WTC11 (cell line): ENCODE measurements at regions not wholly inside any gene's neighbourhood (a gene's known extent, or its start where the extent isn't known, plus 50 kb on each side); places are given as distances from the start of the nearest gene placed in this dataset.

ENCODE experiments used
- ATAC-seq: fragments of 200-7000 bp; cut with Tn5 transposase; 2 replicates; pipeline ENCODE4 v1.10.0; 2021; ENCODE audit warnings: mild to moderate bottlenecking, moderate library complexity
- CTCF ChIA-PET: fragments of 300-600 bp; sonication (Branson Sonifier 250); formaldehyde crosslinking; loops from one replicate; lab custom pipeline; 2021; ENCODE audit warnings: antibody characterized with exemption; lab: Charles Lee
- POLR2A ChIA-PET: fragments of 350-600 bp; sonication (Branson Sonifier 250); formaldehyde crosslinking; loops from one replicate; lab custom pipeline; 2021; ENCODE audit warnings: antibody characterized with exemption; lab: Charles Lee
- DNase-seq: peaks from one replicate; pipeline ENCODE4 v3.0.0; 2021; ENCODE audit warnings: low spot score
- H3K27ac Mint-ChIP-seq: 2 replicates; pipeline ENCODE4 v1.8.0; 2021; ENCODE audit warnings: mixed read lengths
- H3K27me3 Mint-ChIP-seq: 2 replicates; pipeline ENCODE4 v1.8.0; 2021; ENCODE audit warnings: low read depth, mild to moderate bottlenecking, moderate library complexity, mixed read lengths
- H3K36me3 Mint-ChIP-seq: 2 replicates; pipeline ENCODE4 v1.8.0; 2021; ENCODE audit warnings: mixed read lengths
- H3K4me1 Mint-ChIP-seq: 2 replicates; pipeline ENCODE4 v1.8.0; 2022; ENCODE audit warnings: mixed read lengths
- H3K4me3 Mint-ChIP-seq: 2 replicates; pipeline ENCODE4 v1.8.0; 2021; ENCODE audit warnings: mild to moderate bottlenecking, moderate library complexity, mixed read lengths
- H3K9me3 Mint-ChIP-seq: 2 replicates; pipeline ENCODE4 v1.8.0; 2021; ENCODE audit warnings: mixed read lengths
- AFF4 ChIP-seq: sonication (generic); formaldehyde crosslinking; IDR thresholded peaks from 2 replicates; pipeline ENCODE4 v1.8.1; 2023; ENCODE audit warnings: mild to moderate bottlenecking, missing genetic modification reagents, borderline replicate concordance
- CBFB ChIP-seq: sonication (generic); formaldehyde crosslinking; IDR thresholded peaks from 2 replicates; pipeline ENCODE4 v1.8.1; 2022; ENCODE audit warnings: mild to moderate bottlenecking, low read depth, missing genetic modification reagents
- ESRRA ChIP-seq: sonication (generic); formaldehyde crosslinking; IDR thresholded peaks from 2 replicates; pipeline ENCODE4 v1.8.1; 2022; ENCODE audit warnings: mild to moderate bottlenecking, missing genetic modification reagents, borderline replicate concordance
- FOXP1 ChIP-seq: sonication (generic); formaldehyde crosslinking; IDR thresholded peaks from 2 replicates; pipeline ENCODE4 v1.8.0; 2022; ENCODE audit warnings: missing genetic modification reagents, mild to moderate bottlenecking, moderate library complexity, borderline replicate concordance
- GTF2I ChIP-seq: fragments of 250-450 bp; sonication (Bioruptor Pico); conservative IDR thresholded peaks from 2 replicates; pipeline ENCODE4 v1.4.0; 2021; ENCODE audit warnings: mild to moderate bottlenecking
- JAZF1 ChIP-seq: fragments of 250-450 bp; sonication (Bioruptor Pico); IDR thresholded peaks from 2 replicates; pipeline ENCODE4 v1.9.0; 2021; ENCODE audit warnings: moderate library complexity, mild to moderate bottlenecking, inconsistent platforms
- MYBL2 ChIP-seq: sonication (generic); formaldehyde crosslinking; IDR thresholded peaks from 2 replicates; pipeline ENCODE4 v1.8.1; 2023; ENCODE audit warnings: mild to moderate bottlenecking, moderate library complexity, missing genetic modification reagents
- NFATC4 ChIP-seq: fragments of 250-450 bp; sonication (Bioruptor Pico); IDR thresholded peaks from 2 replicates; pipeline ENCODE4 v1.9.0; 2021; ENCODE audit warnings: mild to moderate bottlenecking
- ZBTB21 ChIP-seq: sonication (generic); formaldehyde crosslinking; IDR thresholded peaks from 2 replicates; pipeline ENCODE4 v1.8.1; 2023; ENCODE audit warnings: mild to moderate bottlenecking, missing genetic modification reagents, borderline replicate concordance
- ZNF138 ChIP-seq: sonication (generic); formaldehyde crosslinking; conservative IDR thresholded peaks from 2 replicates; pipeline ENCODE4 v1.8.1; 2022; ENCODE audit warnings: mild to moderate bottlenecking, moderate library complexity, missing genetic modification reagents
- ZNF219 ChIP-seq: sonication (generic); formaldehyde crosslinking; IDR thresholded peaks from 2 replicates; pipeline ENCODE4 v1.8.0; 2023; ENCODE audit warnings: missing genetic modification reagents, mild to moderate bottlenecking, borderline replicate concordance
- ZNF232 ChIP-seq: sonication (generic); formaldehyde crosslinking; IDR thresholded peaks from 2 replicates; pipeline ENCODE4 v1.8.0; 2022; ENCODE audit warnings: mild to moderate bottlenecking, missing genetic modification reagents
- ZNF416 ChIP-seq: fragments of 250-450 bp; sonication (Bioruptor Pico); IDR thresholded peaks from 2 replicates; pipeline ENCODE4 v1.9.0; 2021; ENCODE audit warnings: mild to moderate bottlenecking, inconsistent platforms
- TF ChIP-seq, protein P1 (sequence below): fragments of 250-450 bp; sonication (Bioruptor Pico); IDR thresholded peaks from 2 replicates; pipeline ENCODE4 v1.9.0; 2021; ENCODE audit warnings: mild to moderate bottlenecking
- TF ChIP-seq, protein P2 (sequence below): sonication (generic); formaldehyde crosslinking; IDR thresholded peaks from 2 replicates; pipeline ENCODE4 v1.8.0; 2022; ENCODE audit warnings: mild to moderate bottlenecking, missing genetic modification reagents
- TF ChIP-seq, protein P3 (sequence below): fragments of 250-450 bp; sonication (Bioruptor Pico); IDR thresholded peaks from 2 replicates; pipeline ENCODE4 v1.9.0; 2021; ENCODE audit warnings: moderate library complexity, mild to moderate bottlenecking, inconsistent platforms, borderline replicate concordance
- TF ChIP-seq, protein P4 (sequence below): sonication (generic); formaldehyde crosslinking; IDR thresholded peaks from 2 replicates; pipeline ENCODE4 v1.8.1; 2023; ENCODE audit warnings: mild to moderate bottlenecking, missing genetic modification reagents
- TF ChIP-seq, protein P5 (sequence below): sonication (generic); formaldehyde crosslinking; IDR thresholded peaks from 2 replicates; pipeline ENCODE4 v1.8.0; 2023; ENCODE audit warnings: mild to moderate bottlenecking, missing genetic modification reagents

GRCh38 chr4:33062155-33062806 is 2342.1 kb downstream of the PCDH7 start:
- H3K27ac Mint-ChIP-seq = no peak overlapping the region
- ATAC-seq (no peak), DNase-seq (no peak)
- TF ChIP-seq, protein P1, sequence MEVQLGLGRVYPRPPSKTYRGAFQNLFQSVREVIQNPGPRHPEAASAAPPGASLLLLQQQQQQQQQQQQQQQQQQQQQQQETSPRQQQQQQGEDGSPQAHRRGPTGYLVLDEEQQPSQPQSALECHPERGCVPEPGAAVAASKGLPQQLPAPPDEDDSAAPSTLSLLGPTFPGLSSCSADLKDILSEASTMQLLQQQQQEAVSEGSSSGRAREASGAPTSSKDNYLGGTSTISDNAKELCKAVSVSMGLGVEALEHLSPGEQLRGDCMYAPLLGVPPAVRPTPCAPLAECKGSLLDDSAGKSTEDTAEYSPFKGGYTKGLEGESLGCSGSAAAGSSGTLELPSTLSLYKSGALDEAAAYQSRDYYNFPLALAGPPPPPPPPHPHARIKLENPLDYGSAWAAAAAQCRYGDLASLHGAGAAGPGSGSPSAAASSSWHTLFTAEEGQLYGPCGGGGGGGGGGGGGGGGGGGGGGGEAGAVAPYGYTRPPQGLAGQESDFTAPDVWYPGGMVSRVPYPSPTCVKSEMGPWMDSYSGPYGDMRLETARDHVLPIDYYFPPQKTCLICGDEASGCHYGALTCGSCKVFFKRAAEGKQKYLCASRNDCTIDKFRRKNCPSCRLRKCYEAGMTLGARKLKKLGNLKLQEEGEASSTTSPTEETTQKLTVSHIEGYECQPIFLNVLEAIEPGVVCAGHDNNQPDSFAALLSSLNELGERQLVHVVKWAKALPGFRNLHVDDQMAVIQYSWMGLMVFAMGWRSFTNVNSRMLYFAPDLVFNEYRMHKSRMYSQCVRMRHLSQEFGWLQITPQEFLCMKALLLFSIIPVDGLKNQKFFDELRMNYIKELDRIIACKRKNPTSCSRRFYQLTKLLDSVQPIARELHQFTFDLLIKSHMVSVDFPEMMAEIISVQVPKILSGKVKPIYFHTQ = no peak
- no peak for TF ChIP-seq CBFB
- TF ChIP-seq, protein P2, sequence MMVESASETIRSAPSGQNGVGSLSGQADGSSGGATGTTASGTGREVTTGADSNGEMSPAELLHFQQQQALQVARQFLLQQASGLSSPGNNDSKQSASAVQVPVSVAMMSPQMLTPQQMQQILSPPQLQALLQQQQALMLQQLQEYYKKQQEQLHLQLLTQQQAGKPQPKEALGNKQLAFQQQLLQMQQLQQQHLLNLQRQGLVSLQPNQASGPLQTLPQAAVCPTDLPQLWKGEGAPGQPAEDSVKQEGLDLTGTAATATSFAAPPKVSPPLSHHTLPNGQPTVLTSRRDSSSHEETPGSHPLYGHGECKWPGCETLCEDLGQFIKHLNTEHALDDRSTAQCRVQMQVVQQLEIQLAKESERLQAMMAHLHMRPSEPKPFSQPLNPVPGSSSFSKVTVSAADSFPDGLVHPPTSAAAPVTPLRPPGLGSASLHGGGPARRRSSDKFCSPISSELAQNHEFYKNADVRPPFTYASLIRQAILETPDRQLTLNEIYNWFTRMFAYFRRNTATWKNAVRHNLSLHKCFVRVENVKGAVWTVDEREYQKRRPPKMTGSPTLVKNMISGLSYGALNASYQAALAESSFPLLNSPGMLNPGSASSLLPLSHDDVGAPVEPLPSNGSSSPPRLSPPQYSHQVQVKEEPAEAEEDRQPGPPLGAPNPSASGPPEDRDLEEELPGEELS (CRISPR knock-in tag) = no peak
- H3K4me1 Mint-ChIP-seq = peaks cover 14% of the 10 kb centered on the region
- no peak overlapping the region for H3K4me3 Mint-ChIP-seq
- H3K36me3 Mint-ChIP-seq = no peaks in the 10 kb centered on the region
- CTCF ChIA-PET = no interaction called here
- no peaks in the 10 kb centered on the region for H3K9me3 Mint-ChIP-seq
- POLR2A ChIA-PET = no interaction called here
- H3K27me3 Mint-ChIP-seq = no peaks in the 10 kb centered on the region

DNA sequence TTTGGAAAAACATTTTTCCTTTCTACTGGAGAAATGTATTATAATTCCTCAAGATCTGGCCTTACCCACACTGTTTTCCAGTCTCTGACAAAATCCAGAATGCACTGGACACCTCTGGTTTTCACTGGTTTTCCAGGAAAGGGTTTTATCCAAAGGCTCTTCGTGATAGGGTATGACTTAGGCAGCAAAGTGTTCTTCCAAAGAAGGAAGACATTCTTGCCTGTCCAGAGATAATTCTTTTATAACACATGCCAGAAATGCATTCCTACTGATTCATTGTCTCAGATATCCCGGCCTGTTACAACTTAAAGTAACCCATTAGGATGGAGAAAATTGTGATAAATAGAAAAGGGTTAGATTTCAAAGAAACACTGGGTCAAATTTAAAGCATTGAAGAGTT is 2343.1 kb downstream of the PCDH7 start:
- no peaks in the 10 kb centered on the region for H3K27me3 Mint-ChIP-seq
- ChIA-PET CTCF (no interaction called here), POLR2A (no interaction called here)
- no peak overlapping the region for H3K27ac Mint-ChIP-seq
- H3K4me1 Mint-ChIP-seq = peaks cover 4% of the 10 kb centered on the region; the same call in 1 of the 2 replicates
- H3K9me3 Mint-ChIP-seq = no peaks in the 10 kb centered on the region
- H3K36me3 Mint-ChIP-seq = no peaks in the 10 kb centered on the region
- no peak for ATAC-seq
- DNase-seq = no peak
- no peak overlapping the region for H3K4me3 Mint-ChIP-seq
- no peak for TF ChIP-seq ZNF219 (CRISPR knock-in tag)
- TF ChIP-seq JAZF1 = no peak
- no peak for TF ChIP-seq ZBTB21 (CRISPR knock-in tag)
- TF ChIP-seq, protein P3, sequence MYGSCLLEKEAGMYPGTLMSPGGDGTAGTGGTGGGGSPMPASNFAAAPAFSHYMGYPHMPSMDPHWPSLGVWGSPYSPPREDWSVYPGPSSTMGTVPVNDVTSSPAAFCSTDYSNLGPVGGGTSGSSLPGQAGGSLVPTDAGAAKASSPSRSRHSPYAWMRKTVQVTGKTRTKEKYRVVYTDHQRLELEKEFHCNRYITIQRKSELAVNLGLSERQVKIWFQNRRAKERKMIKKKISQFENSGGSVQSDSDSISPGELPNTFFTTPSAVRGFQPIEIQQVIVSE (CRISPR knock-in tag) = no peak
- no peak for TF ChIP-seq ESRRA (CRISPR knock-in tag)
- TF ChIP-seq FOXP1 (CRISPR knock-in tag) = no peak
- TF ChIP-seq, protein P1 = no peak
- no peak for TF ChIP-seq ZNF416 (CRISPR knock-in tag)
- no peak for TF ChIP-seq MYBL2
- TF ChIP-seq, protein P4, sequence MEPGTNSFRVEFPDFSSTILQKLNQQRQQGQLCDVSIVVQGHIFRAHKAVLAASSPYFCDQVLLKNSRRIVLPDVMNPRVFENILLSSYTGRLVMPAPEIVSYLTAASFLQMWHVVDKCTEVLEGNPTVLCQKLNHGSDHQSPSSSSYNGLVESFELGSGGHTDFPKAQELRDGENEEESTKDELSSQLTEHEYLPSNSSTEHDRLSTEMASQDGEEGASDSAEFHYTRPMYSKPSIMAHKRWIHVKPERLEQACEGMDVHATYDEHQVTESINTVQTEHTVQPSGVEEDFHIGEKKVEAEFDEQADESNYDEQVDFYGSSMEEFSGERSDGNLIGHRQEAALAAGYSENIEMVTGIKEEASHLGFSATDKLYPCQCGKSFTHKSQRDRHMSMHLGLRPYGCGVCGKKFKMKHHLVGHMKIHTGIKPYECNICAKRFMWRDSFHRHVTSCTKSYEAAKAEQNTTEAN (CRISPR knock-in tag) = no peak
- TF ChIP-seq GTF2I = no peak
- TF ChIP-seq AFF4 (CRISPR knock-in tag) = no peak
- TF ChIP-seq NFATC4 (CRISPR knock-in tag) = no peak
- TF ChIP-seq ZNF232 = no peak
- TF ChIP-seq, protein P5, sequence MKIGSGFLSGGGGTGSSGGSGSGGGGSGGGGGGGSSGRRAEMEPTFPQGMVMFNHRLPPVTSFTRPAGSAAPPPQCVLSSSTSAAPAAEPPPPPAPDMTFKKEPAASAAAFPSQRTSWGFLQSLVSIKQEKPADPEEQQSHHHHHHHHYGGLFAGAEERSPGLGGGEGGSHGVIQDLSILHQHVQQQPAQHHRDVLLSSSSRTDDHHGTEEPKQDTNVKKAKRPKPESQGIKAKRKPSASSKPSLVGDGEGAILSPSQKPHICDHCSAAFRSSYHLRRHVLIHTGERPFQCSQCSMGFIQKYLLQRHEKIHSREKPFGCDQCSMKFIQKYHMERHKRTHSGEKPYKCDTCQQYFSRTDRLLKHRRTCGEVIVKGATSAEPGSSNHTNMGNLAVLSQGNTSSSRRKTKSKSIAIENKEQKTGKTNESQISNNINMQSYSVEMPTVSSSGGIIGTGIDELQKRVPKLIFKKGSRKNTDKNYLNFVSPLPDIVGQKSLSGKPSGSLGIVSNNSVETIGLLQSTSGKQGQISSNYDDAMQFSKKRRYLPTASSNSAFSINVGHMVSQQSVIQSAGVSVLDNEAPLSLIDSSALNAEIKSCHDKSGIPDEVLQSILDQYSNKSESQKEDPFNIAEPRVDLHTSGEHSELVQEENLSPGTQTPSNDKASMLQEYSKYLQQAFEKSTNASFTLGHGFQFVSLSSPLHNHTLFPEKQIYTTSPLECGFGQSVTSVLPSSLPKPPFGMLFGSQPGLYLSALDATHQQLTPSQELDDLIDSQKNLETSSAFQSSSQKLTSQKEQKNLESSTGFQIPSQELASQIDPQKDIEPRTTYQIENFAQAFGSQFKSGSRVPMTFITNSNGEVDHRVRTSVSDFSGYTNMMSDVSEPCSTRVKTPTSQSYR = no peak
- no peak for TF ChIP-seq ZNF138 (CRISPR knock-in tag)
